Astrocyte (in vitro differentiated cells and primary cell): ENCODE measurements at regions not wholly inside any gene's neighbourhood (a gene's known extent, or its start where the extent isn't known, plus 50 kb on each side); places are given as distances from the start of the nearest gene placed in this dataset.

ENCODE experiments used
- DNase-seq: peaks from one replicate; pipeline ENCODE4 v3.0.0-alpha.2; 2010; ENCODE audit warnings: low read depth
- FAIRE-seq: peaks from 2 replicates; lab custom pipeline; 2011; peaks lifted over from hg19 to GRCh38; lab: Jason Lieb, UNC
- H2AFZ ChIP-seq: 2 replicates; pipeline ENCODE4 v1.6.0; 2012; ENCODE audit warnings: low read depth, low read length, inconsistent platforms
- H3K27ac ChIP-seq: 2 replicates; pipeline ENCODE4 v1.5.1; 2011; ENCODE audit warnings: low read depth, low read length, inconsistent platforms
- H3K27me3 ChIP-seq: 2 replicates; pipeline ENCODE4 v1.6.0; 2011; ENCODE audit warnings: low read length, inconsistent platforms; ENCODE audit not compliant: insufficient read depth
- H3K36me3 ChIP-seq: 2 replicates; pipeline ENCODE4 v1.5.1; 2011; ENCODE audit warnings: low read length, inconsistent platforms; ENCODE audit not compliant: insufficient read depth
- H3K4me1 ChIP-seq: 2 replicates; pipeline ENCODE4 v1.5.1; 2011; ENCODE audit warnings: low read length, inconsistent platforms; ENCODE audit not compliant: insufficient read depth
- H3K4me2 ChIP-seq: 2 replicates; pipeline ENCODE4 v1.6.0; 2012; ENCODE audit warnings: low read length, inconsistent platforms
- H3K4me3 ChIP-seq: 2 replicates; pipeline ENCODE4 v1.5.1; 2011; ENCODE audit warnings: low read depth, mild to moderate bottlenecking, low read length, inconsistent platforms; ENCODE audit not compliant: insufficient read depth
- H3K79me2 ChIP-seq: 2 replicates; pipeline ENCODE4 v1.6.0; 2012; ENCODE audit warnings: mild to moderate bottlenecking, low read length, inconsistent platforms; ENCODE audit not compliant: insufficient read depth
- H3K9ac ChIP-seq: 2 replicates; pipeline ENCODE4 v1.6.0; 2012; ENCODE audit warnings: mild to moderate bottlenecking, low read length, inconsistent platforms
- H3K9me3 ChIP-seq: 2 replicates; pipeline ENCODE4 v1.5.1; 2012; ENCODE audit warnings: low read depth, mild to moderate bottlenecking, low read length, inconsistent platforms; ENCODE audit not compliant: insufficient read depth
- H4K20me1 ChIP-seq: 2 replicates; pipeline ENCODE4 v1.6.0; 2012; ENCODE audit warnings: low read length, inconsistent platforms; ENCODE audit not compliant: insufficient read depth
- H3K27ac Mint-ChIP-seq: one replicate; pipeline ENCODE4 v1.8.0; 2021; ENCODE audit warnings: mild to moderate bottlenecking, mixed read lengths; ENCODE audit not compliant: unreplicated experiment
- H3K27me3 Mint-ChIP-seq: one replicate; pipeline ENCODE4 v1.8.0; 2021; ENCODE audit warnings: low read depth, mixed read lengths; ENCODE audit not compliant: unreplicated experiment
- H3K36me3 Mint-ChIP-seq: one replicate; pipeline ENCODE4 v1.8.0; 2021; ENCODE audit warnings: low read depth, mixed read lengths; ENCODE audit not compliant: unreplicated experiment
- H3K4me1 Mint-ChIP-seq: one replicate; pipeline ENCODE4 v1.8.0; 2021; ENCODE audit warnings: low read depth, mixed read lengths; ENCODE audit not compliant: unreplicated experiment
- H3K4me3 Mint-ChIP-seq: one replicate; pipeline ENCODE4 v1.8.0; 2021; ENCODE audit warnings: mild to moderate bottlenecking, moderate library complexity, mixed read lengths; ENCODE audit not compliant: unreplicated experiment
- H3K9me3 Mint-ChIP-seq: one replicate; pipeline ENCODE4 v1.8.0; 2021; ENCODE audit warnings: mild to moderate bottlenecking, mixed read lengths; ENCODE audit not compliant: unreplicated experiment
- CTCF ChIP-seq: IDR thresholded peaks from 2 replicates; pipeline ENCODE4 v1.5.1; 2011; ENCODE audit warnings: low read depth, mild to moderate bottlenecking, inconsistent platforms, low read length, moderate library complexity; ENCODE audit not compliant: insufficient read depth
- EZH2 ChIP-seq: IDR thresholded peaks from 2 replicates; pipeline ENCODE4 v1.6.1; 2012; ENCODE audit warnings: mild to moderate bottlenecking, low read length, inconsistent platforms; ENCODE audit not compliant: insufficient read depth

- no peak overlapping the region for H3K27ac Mint-ChIP-seq
- Histone ChIP-seq H3K4me2 (no peak overlapping the region), H3K79me2 (no peaks in the 10 kb centered on the region), H3K27ac (no peak overlapping the region), H3K9me3 (no peaks in the 10 kb centered on the region), H3K27me3 (no peaks in the 10 kb centered on the region), H2AFZ (no peak overlapping the region), H3K4me1 (peaks cover 8% of the 10 kb centered on the region), H4K20me1 (no peaks in the 10 kb centered on the region), H3K36me3 (no peaks in the 10 kb centered on the region), H3K9ac (no peak overlapping the region), H3K4me3 (no peak overlapping the region)
- no peaks in the 10 kb centered on the region for H3K9me3 Mint-ChIP-seq
- TF ChIP-seq CTCF (no peak), EZH2 (no peak)
- H3K27me3 Mint-ChIP-seq: no peaks in the 10 kb centered on the region
- FAIRE-seq (no peak), DNase-seq (no peak)
- no peak overlapping the region for H3K4me3 Mint-ChIP-seq
- H3K36me3 Mint-ChIP-seq: no peaks in the 10 kb centered on the region
- peaks cover 30% of the 10 kb centered on the region for H3K4me1 Mint-ChIP-seq
These were observed 70.2 kb downstream of the VCX3A start for GRCh38 chrX:6464726-6465125.

GRCh38 chrX:6460893-6461490, 73.9 kb downstream of the VCX3A start:
- Histone ChIP-seq H4K20me1 (no peaks in the 10 kb centered on the region), H3K4me3 (no peak overlapping the region), H3K27me3 (no peaks in the 10 kb centered on the region), H3K4me1 (peaks cover 8% of the 10 kb centered on the region), H3K36me3 (no peaks in the 10 kb centered on the region), H3K27ac (peak overlapping the region; percentile 19), H3K9ac (no peak overlapping the region), H2AFZ (no peak overlapping the region), H3K79me2 (no peaks in the 10 kb centered on the region), H3K9me3 (no peaks in the 10 kb centered on the region), H3K4me2 (peak overlapping the region; percentile 65)
- DNase-seq (peak; percentile 31), FAIRE-seq (peak; percentile 20)
- Mint-ChIP-seq H3K9me3 (no peaks in the 10 kb centered on the region), H3K4me1 (peaks cover 26% of the 10 kb centered on the region), H3K36me3 (no peaks in the 10 kb centered on the region), H3K4me3 (no peak overlapping the region), H3K27ac (peak overlapping the region; percentile 91), H3K27me3 (no peaks in the 10 kb centered on the region)
- TF ChIP-seq CTCF: no peak
- TF ChIP-seq EZH2: no peak

GRCh38 chrX:6456196-6456595, 78.7 kb downstream of the VCX3A start:
- Mint-ChIP-seq H3K4me3 (no peak overlapping the region), H3K27me3 (no peaks in the 10 kb centered on the region), H3K9me3 (no peaks in the 10 kb centered on the region), H3K27ac (no peak overlapping the region), H3K4me1 (peaks cover 5% of the 10 kb centered on the region), H3K36me3 (no peaks in the 10 kb centered on the region)
- H3K9me3 ChIP-seq: no peaks in the 10 kb centered on the region
- H3K4me1 ChIP-seq: peaks cover 3% of the 10 kb centered on the region
- H3K4me3 ChIP-seq: no peak overlapping the region
- H3K27me3 ChIP-seq: no peaks in the 10 kb centered on the region
- no peaks in the 10 kb centered on the region for H4K20me1 ChIP-seq
- DNase-seq (no peak), FAIRE-seq (no peak)
- no peak overlapping the region for H2AFZ ChIP-seq
- H3K36me3 ChIP-seq: no peaks in the 10 kb centered on the region
- no peak overlapping the region for H3K27ac ChIP-seq
- no peak overlapping the region for H3K4me2 ChIP-seq
- H3K79me2 ChIP-seq: no peaks in the 10 kb centered on the region
- no peak for TF ChIP-seq EZH2
- no peak for TF ChIP-seq CTCF
- H3K9ac ChIP-seq: no peak overlapping the region
